H9 (cell line): ENCODE measurements at regions not wholly inside any gene's neighbourhood (a gene's known extent, or its start where the extent isn't known, plus 50 kb on each side); places are given as distances from the start of the nearest gene placed in this dataset.

Source experiments
- DNase-seq: peaks from one replicate; pipeline ENCODE4 v3.0.0-alpha.2; 2017
- H2AFZ ChIP-seq: one replicate; pipeline ENCODE4 v1.6.1; 2013; ENCODE audit warnings: mild to moderate bottlenecking, low read length, control low read depth, moderate library complexity
- H2AK5ac ChIP-seq: 2 replicates; pipeline ENCODE4 v1.6.1; 2013; ENCODE audit warnings: low read length, control low read depth, mixed read lengths; ENCODE audit not compliant: insufficient read length
- H2BK120ac ChIP-seq: one replicate; pipeline ENCODE4 v1.6.1; 2013; ENCODE audit warnings: low read depth, mild to moderate bottlenecking, low read length, control low read depth, inconsistent platforms; ENCODE audit not compliant: poor library complexity, severe bottlenecking
- H2BK12ac ChIP-seq: 2 replicates; pipeline ENCODE4 v1.6.1; 2013; ENCODE audit warnings: low read length, control low read depth, mixed read lengths, low read depth; ENCODE audit not compliant: insufficient read length
- H2BK15ac ChIP-seq: 2 replicates; pipeline ENCODE4 v1.6.1; 2013; ENCODE audit warnings: low read depth, low read length, control low read depth
- H2BK20ac ChIP-seq: one replicate; pipeline ENCODE4 v1.6.1; 2013; ENCODE audit warnings: low read depth, mild to moderate bottlenecking, low read length, control low read depth, inconsistent platforms; ENCODE audit not compliant: poor library complexity, severe bottlenecking
- H2BK5ac ChIP-seq: 2 replicates; pipeline ENCODE4 v1.6.1; 2013; ENCODE audit warnings: low read length, control low read depth, mixed read lengths; ENCODE audit not compliant: insufficient read length
- H3K14ac ChIP-seq: 2 replicates; pipeline ENCODE4 v1.6.1; 2013; ENCODE audit warnings: low read length, control low read depth; ENCODE audit not compliant: insufficient read depth
- H3K18ac ChIP-seq: 2 replicates; pipeline ENCODE4 v1.6.1; 2013; ENCODE audit warnings: low read depth, mild to moderate bottlenecking, mixed read lengths, low read length, control low read depth; ENCODE audit not compliant: insufficient read length
- H3K23ac ChIP-seq: 2 replicates; pipeline ENCODE4 v1.6.1; 2013; ENCODE audit warnings: low read length, control low read depth, mixed read lengths, low read depth; ENCODE audit not compliant: insufficient read length
- H3K23me2 ChIP-seq: 2 replicates; pipeline ENCODE4 v1.6.1; 2013; ENCODE audit warnings: low read depth, mild to moderate bottlenecking, mixed read lengths, low read length, control low read depth; ENCODE audit not compliant: insufficient read length, poor library complexity, severe bottlenecking
- H3K27ac ChIP-seq: 2 replicates; pipeline ENCODE4 v1.5.1; 2013; ENCODE audit warnings: low read length, control low read depth, mixed read lengths, low read depth; ENCODE audit not compliant: insufficient read length
- H3K27me3 ChIP-seq: 2 replicates; pipeline ENCODE4 v1.6.1; 2013; ENCODE audit warnings: low read length, control low read depth, inconsistent platforms; ENCODE audit not compliant: insufficient read depth
- H3K4ac ChIP-seq: 2 replicates; pipeline ENCODE4 v1.6.1; 2013; ENCODE audit warnings: low read depth, mild to moderate bottlenecking, control low read depth, inconsistent platforms, low read length, moderate library complexity
- H3K4me1 ChIP-seq: 2 replicates; pipeline ENCODE4 v1.6.1; 2013; ENCODE audit warnings: low read length, control low read depth, inconsistent platforms; ENCODE audit not compliant: insufficient read depth
- H3K4me2 ChIP-seq: 2 replicates; pipeline ENCODE4 v1.6.1; 2013; ENCODE audit warnings: low read length, control low read depth, mixed read lengths; ENCODE audit not compliant: insufficient read length, insufficient read depth
- H3K56ac ChIP-seq: 2 replicates; pipeline ENCODE4 v1.6.1; 2013; ENCODE audit warnings: low read depth, mild to moderate bottlenecking, mixed read lengths, low read length, control low read depth; ENCODE audit not compliant: insufficient read length
- H3K79me1 ChIP-seq: 2 replicates; pipeline ENCODE4 v1.6.1; 2013; ENCODE audit warnings: low read depth, mild to moderate bottlenecking, moderate library complexity, low read length, control low read depth, inconsistent platforms; ENCODE audit not compliant: insufficient read depth, poor library complexity, severe bottlenecking
- H3K79me2 ChIP-seq: 2 replicates; pipeline ENCODE4 v1.6.1; 2013; ENCODE audit warnings: low read length, control low read depth, inconsistent platforms; ENCODE audit not compliant: insufficient read depth
- H3K9ac ChIP-seq: 2 replicates; pipeline ENCODE4 v1.6.1; 2013; ENCODE audit warnings: low read length, control low read depth, mixed read lengths; ENCODE audit not compliant: insufficient read length; ENCODE audit errors: extremely low read depth
- H3K9me3 ChIP-seq: one replicate; pipeline ENCODE4 v1.6.1; 2013; ENCODE audit warnings: low read depth, low read length, inconsistent platforms; ENCODE audit not compliant: control insufficient read depth
- H3T11ph ChIP-seq: one replicate; pipeline ENCODE4 v1.6.1; 2013; ENCODE audit warnings: mild to moderate bottlenecking, low read length, control low read depth, inconsistent platforms
- H4K20me1 ChIP-seq: one replicate; pipeline ENCODE4 v1.6.1; 2013; ENCODE audit not compliant: control insufficient read depth, insufficient read length, insufficient read depth
- H4K5ac ChIP-seq: 2 replicates; pipeline ENCODE4 v1.6.1; 2013; ENCODE audit warnings: low read depth, mild to moderate bottlenecking, mixed read lengths, low read length, control low read depth; ENCODE audit not compliant: insufficient read length
- H4K8ac ChIP-seq: replicated peaks from 2 replicates; pipeline ENCODE4 v1.6.1; 2013; ENCODE audit warnings: low read length, control low read depth, mixed read lengths, low read depth; ENCODE audit not compliant: insufficient read length
- H4K91ac ChIP-seq: 2 replicates; pipeline ENCODE4 v1.6.1; 2013; ENCODE audit warnings: low read depth, mild to moderate bottlenecking, moderate library complexity, mixed read lengths, low read length, control low read depth; ENCODE audit not compliant: insufficient read length
- H3K27ac Mint-ChIP-seq, 3 experiments: 2 replicates in 2 of 3; 3 replicates in 1 of 3; pipeline ENCODE4 v1.8.0; 2020 to 2021; ENCODE audit warnings: mixed read lengths in 3 of 3, mild to moderate bottlenecking in 1 of 3, moderate library complexity in 1 of 3
- H3K27me3 Mint-ChIP-seq: 2 replicates; pipeline ENCODE4 v1.8.0; 2021; ENCODE audit warnings: low read depth, mild to moderate bottlenecking, moderate library complexity, mixed read lengths
- H3K36me3 Mint-ChIP-seq, 3 experiments: 2 replicates in 2 of 3; 3 replicates in 1 of 3; pipeline ENCODE4 v1.8.0; 2020 to 2021; ENCODE audit warnings: low read depth in 3 of 3, mixed read lengths in 3 of 3; ENCODE audit not compliant: insufficient read depth in 1 of 3
- H3K4me1 Mint-ChIP-seq, 2 experiments: 2 replicates each; pipeline ENCODE4 v1.8.0; 2020; ENCODE audit warnings: mixed read lengths in 2 of 2
- H3K4me3 Mint-ChIP-seq, 2 experiments: 2 replicates in 1 of 2; 3 replicates in 1 of 2; pipeline ENCODE4 v1.8.0; 2020 to 2021; ENCODE audit warnings: mild to moderate bottlenecking in 2 of 2, mixed read lengths in 2 of 2, moderate library complexity in 1 of 2
- H3K9me3 Mint-ChIP-seq, 2 experiments: 2 replicates in 1 of 2; 3 replicates in 1 of 2; pipeline ENCODE4 v1.8.0; 2020; ENCODE audit warnings: mild to moderate bottlenecking in 2 of 2, mixed read lengths in 2 of 2, moderate library complexity in 1 of 2
- CTCF ChIP-seq: fragments of 200-600 bp; sonication (generic); conservative IDR thresholded peaks from 3 replicates; pipeline ENCODE4 v1.8.0; 2021; ENCODE audit warnings: antibody characterized with exemption, mild to moderate bottlenecking
- WGBS: extraction: QIAGEN DNeasy Blood & Tissue Kit; methylation state at CpG from one replicate; pipeline ENCODE4 v1.1.7; 2013; ENCODE audit warnings: missing lambda C conversion rate, low lambda C conversion rate, mixed read lengths; ENCODE audit not compliant: insufficient read length; ENCODE audit errors: extremely low coverage; 5-methylcytosine and 5-hydroxymethylcytosine counted together

GRCh38 chr6:96687121-96687520 is 124.2 kb downstream of the FHL5 start:
- H3K4me1 ChIP-seq = no peaks in the 10 kb centered on the region
- no peaks in the 10 kb centered on the region for H3K27me3 ChIP-seq
- no peaks in the 10 kb centered on the region for H3K23me2 ChIP-seq
- no peak overlapping the region for H2AFZ ChIP-seq
- H3T11ph ChIP-seq = no peak overlapping the region
- H2BK120ac ChIP-seq = no peak overlapping the region
- H3K79me1 ChIP-seq = no peaks in the 10 kb centered on the region
- no peak overlapping the region for H3K4me2 ChIP-seq
- H2AK5ac ChIP-seq = no peak overlapping the region
- H2BK12ac ChIP-seq = no peak overlapping the region
- H3K79me2 ChIP-seq = no peaks in the 10 kb centered on the region
- H2BK5ac ChIP-seq = no peak overlapping the region
- H4K20me1 ChIP-seq = no peaks in the 10 kb centered on the region
- H4K8ac ChIP-seq = no peak overlapping the region
- no peak overlapping the region for H4K5ac ChIP-seq
- Mint-ChIP-seq H3K4me1 (0 out of 4 replicates have a peak, but pooled peaks cover 0 to 5% of the 10 kb centered on the region in 2 experiments), H3K27me3 (no peaks in the 10 kb centered on the region), H3K36me3 (peaks cover 0 to 12% (median 0%) of the 10 kb centered on the region in 3 experiments; a peak in 1 of 7 replicates), H3K4me3 (no peak overlapping the region), H3K9me3 (peaks cover 6 to 10% of the 10 kb centered on the region in 2 experiments; a peak in 4 of 5 replicates), H3K27ac (no peak overlapping the region)
- no peak overlapping the region for H2BK15ac ChIP-seq
- no peak overlapping the region for H3K4ac ChIP-seq
- H4K91ac ChIP-seq = no peak overlapping the region
- no peak overlapping the region for H3K14ac ChIP-seq
- DNase-seq = no peak
- no CpG with 5 or more reads among the region's 1 CpG for WGBS
- H3K23ac ChIP-seq = no peak overlapping the region
- no peak overlapping the region for H3K18ac ChIP-seq
- H2BK20ac ChIP-seq = no peak overlapping the region
- H3K56ac ChIP-seq = no peak overlapping the region
- no peak overlapping the region for H3K27ac ChIP-seq
- H3K9ac ChIP-seq = no peak overlapping the region
- no peaks in the 10 kb centered on the region for H3K9me3 ChIP-seq
- TF ChIP-seq CTCF = no peak
